Transverse colon (tissue), 4 donors: ENCODE measurements at regions not wholly inside any gene's neighbourhood (a gene's known extent, or its start where the extent isn't known, plus 50 kb on each side); places are given as distances from the start of the nearest gene placed in this dataset.

Source experiments
- DNase-seq: peaks from one replicate; pipeline ENCODE4 v3.0.0-alpha.2; 2019
- H3K27ac ChIP-seq, 4 donors: fragments of 200-600 bp; sonication (generic); 2 replicates each; pipeline ENCODE4 v1.5.1; 2016 to 2018; ENCODE audit warnings: inconsistent platforms in 4 of 4
- H3K27me3 ChIP-seq: fragments of 200-600 bp; sonication (generic); 2 replicates; pipeline ENCODE4 v1.5.1; 2017; ENCODE audit warnings: inconsistent platforms
- H3K36me3 ChIP-seq, 4 donors: fragments of 200-600 bp; sonication (generic); 2 replicates each; pipeline ENCODE4 v1.5.1; 2017 to 2019; ENCODE audit warnings: inconsistent platforms in 4 of 4
- H3K4me1 ChIP-seq, 4 donors: fragments of 200-600 bp; sonication (generic); 2 replicates each; pipeline ENCODE4 v1.5.1; 2017 to 2020; ENCODE audit warnings: inconsistent platforms in 4 of 4
- H3K4me3 ChIP-seq, 4 donors: fragments of 200-600 bp; sonication (generic); 1 replicate in 1 of 4; 2 replicates in 3 of 4; pipeline versions ENCODE4 v1.5.1 to v1.6.1; 2017 to 2019; ENCODE audit warnings: inconsistent platforms in 4 of 4
- H3K9me3 ChIP-seq, 2 donors: fragments of 200-600 bp; sonication (generic); 2 replicates each; pipeline ENCODE4 v1.5.1; 2017 to 2019; ENCODE audit warnings: inconsistent platforms in 2 of 2
- CTCF ChIP-seq, 5 experiments: fragments of 200-600 bp in 3 of 5; fragments of 450-650 bp in 2 of 5; sonication (generic) in 3 of 5; IDR thresholded peaks; 1 replicate in 2 of 5; 2 replicates in 3 of 5; pipeline ENCODE4 v1.5.1; 2016 to 2017; ENCODE audit warnings: antibody characterized with exemption in 5 of 5, inconsistent platforms in 3 of 5, mild to moderate bottlenecking in 2 of 5, moderate library complexity in 1 of 5
- EP300 ChIP-seq: sonication (generic); formaldehyde crosslinking; IDR thresholded peaks from one replicate; pipeline ENCODE4 v1.6.1; 2017; ENCODE audit warnings: antibody characterized with exemption, low read depth
- POLR2A ChIP-seq: fragments of 450-650 bp; IDR thresholded peaks from one replicate; pipeline ENCODE4 v1.6.1; 2016; ENCODE audit warnings: antibody characterized with exemption, mild to moderate bottlenecking, moderate library complexity
- POLR2AphosphoS5 ChIP-seq, 3 donors: sonication (generic); formaldehyde crosslinking; IDR thresholded peaks; one replicate each; pipeline ENCODE4 v1.6.1; 2016; ENCODE audit warnings: antibody characterized with exemption in 3 of 3
- WGBS, 2 donors: methylation state at CpG; one replicate each; pipeline ENCODE4 v1.1.5; 2018; ENCODE audit warnings: low coverage in 1 of 2; 5-methylcytosine and 5-hydroxymethylcytosine counted together
- in situ Hi-C, 4 donors: fragments of 200-750 bp; cut with MboI; loops; one replicate each; pipeline versions ENCODE4 v1.15.0 to v1.15.1; 2017; ENCODE audit warnings: low sequenced_read_pairs in 3 of 4, low pct_ligation_motif_present in 1 of 4, low pct_unique_long_range_greater_than_20kb in 1 of 4
- intact Hi-C: fragments of 100-400 bp; cut with DNase I; formaldehyde crosslinking; loops from one replicate; pipeline ENCODE4 v1.15.1; 2023; ENCODE audit warnings: low total_unique reads

- intact Hi-C loops, result no loop called here
- H3K27ac ChIP-seq, result peak overlapping the region; percentile 30 to 66 (median 52)
Observed at GRCh38 chr21:29237110-29238052, 61.3 kb upstream of the BACH1 start.

DNA sequence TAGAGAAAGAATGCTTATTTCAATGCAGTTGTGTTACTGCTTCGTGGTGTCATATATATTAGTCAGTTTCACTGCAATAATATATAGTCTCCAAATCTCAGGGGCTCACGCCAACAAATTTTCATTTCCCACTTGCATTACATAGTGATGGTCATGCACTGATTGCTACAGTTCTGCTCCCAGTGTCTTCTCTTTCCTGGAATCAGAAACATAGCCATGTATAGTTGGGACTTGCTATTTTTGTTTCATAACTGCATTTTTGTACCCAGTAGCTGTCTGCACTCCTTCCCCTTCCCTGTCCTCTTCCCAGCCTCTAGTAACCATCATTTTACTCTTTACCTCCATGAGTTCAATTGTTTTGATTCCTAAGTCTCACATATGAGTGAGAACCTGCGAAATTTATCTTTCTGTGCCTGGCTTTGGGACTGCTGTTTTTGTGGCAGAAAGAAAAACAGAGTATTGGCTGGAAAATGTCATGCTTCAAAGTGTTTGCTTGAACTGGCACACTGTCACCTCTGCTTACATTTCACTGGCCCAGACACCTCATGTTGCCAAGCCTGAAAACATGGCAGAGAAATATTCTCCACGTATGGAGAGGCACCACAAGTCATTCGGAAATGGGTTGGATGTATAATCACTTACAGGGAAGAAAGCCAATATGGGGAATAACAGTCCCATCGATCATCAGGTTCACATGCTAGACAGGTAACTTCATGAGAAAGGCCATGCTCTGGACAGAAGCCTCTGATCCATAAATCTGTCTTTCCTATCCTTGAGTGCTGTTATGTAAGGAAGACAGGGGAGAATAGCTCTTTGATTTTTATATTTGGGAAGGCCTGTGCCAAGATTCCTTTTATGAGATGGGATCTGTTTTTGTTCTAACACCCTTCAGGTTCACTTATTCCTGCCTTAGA, 60.4 kb upstream of the BACH1 start:
- no peaks in the 10 kb centered on the region for H3K9me3 ChIP-seq
- H3K4me1 ChIP-seq, result peaks cover 0 to 17% (median 6%) of the 10 kb centered on the region in 4 donors
- DNase-seq, result no peak
- in situ Hi-C loops (no loop called here), intact Hi-C loops (no loop called here)
- H3K27me3 ChIP-seq, result no peaks in the 10 kb centered on the region
- no peak overlapping the region for H3K4me3 ChIP-seq
- 63 to 84% methylated on average over 4 to 6 of the region's 6 CpGs for WGBS, 2 donors
- no peaks in the 10 kb centered on the region for H3K36me3 ChIP-seq
- H3K27ac ChIP-seq, result peak overlapping the region; percentile 30 to 66 (median 52)
- peak in 1 of 3 donors; percentile 26 for TF ChIP-seq POLR2AphosphoS5 (IDR thresholded peaks at IDR 0.05)
- TF ChIP-seq POLR2A, result no peak
- TF ChIP-seq EP300, result no peak
- no peak for TF ChIP-seq CTCF (IDR thresholded peaks at IDR 0.05)

More at GRCh38 chr21:29237110-29238052, 61.3 kb upstream of the BACH1 start:
- no peak for DNase-seq
- TF ChIP-seq CTCF (IDR thresholded peaks at IDR 0.05), result no peak
- peak in 2 of 3 donors; percentile 6 to 44 for TF ChIP-seq POLR2AphosphoS5 (IDR thresholded peaks at IDR 0.05)
- TF ChIP-seq EP300, result no peak
- TF ChIP-seq POLR2A, result no peak
- H3K4me3 ChIP-seq, result no peak overlapping the region
- H3K27me3 ChIP-seq, result no peaks in the 10 kb centered on the region
- in situ Hi-C loops, result no loop called here
- no peaks in the 10 kb centered on the region for H3K9me3 ChIP-seq
- H3K4me1 ChIP-seq, result peaks cover 0 to 17% (median 6%) of the 10 kb centered on the region in 4 donors
- 60 to 66% methylated on average over 3 of the region's 3 CpGs for WGBS, 2 donors
- H3K36me3 ChIP-seq, result no peaks in the 10 kb centered on the region

DNA sequence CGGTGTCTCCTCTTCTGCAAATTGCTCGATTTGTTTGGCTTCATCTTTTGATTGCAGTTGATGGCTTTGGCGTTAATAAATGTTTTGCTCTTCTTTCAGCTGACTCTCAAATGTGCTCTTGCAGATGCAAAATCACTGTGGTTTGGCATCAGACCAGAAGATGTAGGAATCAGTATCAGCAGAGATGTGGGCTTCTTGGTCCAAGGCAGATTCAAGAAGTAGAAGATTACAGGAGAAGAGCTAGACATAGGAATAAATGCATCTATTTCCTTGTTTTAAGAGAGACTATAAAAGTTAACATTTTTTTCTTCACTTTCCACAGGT, 59.8 kb upstream of the BACH1 start:
- Histone ChIP-seq H3K4me1 (peaks cover 0 to 17% (median 6%) of the 10 kb centered on the region in 4 donors), H3K27ac (peak overlapping the region; percentile 10 to 66 (median 43)), H3K4me3 (no peak overlapping the region), H3K9me3 (no peaks in the 10 kb centered on the region), H3K36me3 (no peaks in the 10 kb centered on the region), H3K27me3 (no peaks in the 10 kb centered on the region)
- TF ChIP-seq EP300 (no peak), POLR2A (no peak), POLR2AphosphoS5 (IDR thresholded peaks at IDR 0.05) (no peak), CTCF (IDR thresholded peaks at IDR 0.05) (no peak)
- in situ Hi-C loops, result no loop called here
- intact Hi-C loops, result no loop called here
- WGBS, 2 donors, result 45% methylated on average over 2 to 3 of the region's 3 CpGs
- no peak for DNase-seq

GRCh38 chr21:29240136-29240535, 58.6 kb upstream of the BACH1 start:
- intact Hi-C loops (no loop called here), in situ Hi-C loops (no loop called here)
- H3K36me3 ChIP-seq, result no peaks in the 10 kb centered on the region
- H3K4me3 ChIP-seq, result no peak overlapping the region
- no peak for DNase-seq
- no peaks in the 10 kb centered on the region for H3K27me3 ChIP-seq
- H3K27ac ChIP-seq, result no peak overlapping the region
- no peaks in the 10 kb centered on the region for H3K9me3 ChIP-seq
- TF ChIP-seq POLR2A, result no peak
- no peak for TF ChIP-seq POLR2AphosphoS5 (IDR thresholded peaks at IDR 0.05)
- TF ChIP-seq EP300, result no peak
- TF ChIP-seq CTCF (IDR thresholded peaks at IDR 0.05), result no peak
- WGBS, 2 donors, result 95 to 100% methylated on average over 1 of the region's 1 CpG
- peaks cover 0 to 17% (median 6%) of the 10 kb centered on the region in 4 donors for H3K4me1 ChIP-seq
